ENCODE measurements at regions not wholly inside any gene's neighbourhood (a gene's known extent, or its start where the extent isn't known, plus 50 kb on each side); places are given as distances from the start of the nearest gene placed in this dataset.
"Not testable (repeated sequence)": the region's sequence is repeated elsewhere in the genome, so short reads cannot be mapped to it uniquely, and the experiment has no call there.

DNA sequence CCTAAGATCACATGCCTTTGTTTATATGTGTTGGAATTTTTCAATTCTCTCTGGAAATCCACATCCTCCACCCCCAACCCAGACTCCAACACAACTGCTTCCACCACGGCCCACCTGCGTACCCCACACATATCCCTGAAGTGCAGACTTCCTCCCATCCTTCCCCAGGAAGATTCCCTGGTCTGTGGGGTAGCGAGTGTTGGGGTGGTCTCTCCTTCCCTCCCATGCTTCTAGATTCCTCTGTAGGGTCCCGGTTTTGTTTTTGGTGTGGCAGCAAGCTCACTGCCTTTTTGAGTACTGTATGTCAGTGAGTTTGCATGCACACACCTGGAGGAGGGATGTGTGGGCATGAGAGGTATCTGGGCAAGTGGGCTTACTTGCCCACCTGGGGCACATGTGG, 127.6 kb downstream of the MRPL14 start:
- no peak for DNase-seq (ENCODE audit: low spot score)

DNA sequence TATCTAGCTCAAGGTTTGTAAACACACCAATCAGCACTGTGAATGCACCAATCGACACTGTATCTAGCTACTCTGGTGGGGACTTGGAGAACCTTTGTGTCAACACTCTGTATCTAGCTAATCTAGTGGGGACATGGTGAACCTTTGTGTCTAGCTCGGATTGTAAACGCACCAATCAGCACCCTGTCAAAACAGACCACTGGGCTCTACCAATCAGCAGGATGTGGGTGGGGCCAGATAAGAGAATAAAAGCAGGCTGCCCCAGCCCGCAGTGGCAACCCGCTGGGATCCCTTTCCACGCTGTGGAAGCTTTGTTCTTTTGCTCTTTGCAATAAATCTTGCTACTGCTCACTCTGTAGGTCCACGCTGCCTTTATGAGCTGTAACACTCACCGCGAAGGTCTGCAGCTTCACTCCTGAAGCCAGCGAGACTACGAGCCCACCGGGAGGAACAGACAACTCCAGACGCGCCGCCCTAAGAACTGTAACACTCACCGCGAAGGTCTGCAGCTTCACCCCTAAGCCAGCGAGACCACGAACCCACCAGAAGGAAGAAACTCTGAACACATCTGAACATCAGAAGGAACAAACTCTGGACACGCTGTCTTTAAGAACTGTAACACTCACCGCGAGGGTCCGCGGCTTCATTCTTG, 128.5 kb downstream of the MRPL14 start:
- not testable (repeated sequence) for DNase-seq (ENCODE audit: low spot score)

DNA sequence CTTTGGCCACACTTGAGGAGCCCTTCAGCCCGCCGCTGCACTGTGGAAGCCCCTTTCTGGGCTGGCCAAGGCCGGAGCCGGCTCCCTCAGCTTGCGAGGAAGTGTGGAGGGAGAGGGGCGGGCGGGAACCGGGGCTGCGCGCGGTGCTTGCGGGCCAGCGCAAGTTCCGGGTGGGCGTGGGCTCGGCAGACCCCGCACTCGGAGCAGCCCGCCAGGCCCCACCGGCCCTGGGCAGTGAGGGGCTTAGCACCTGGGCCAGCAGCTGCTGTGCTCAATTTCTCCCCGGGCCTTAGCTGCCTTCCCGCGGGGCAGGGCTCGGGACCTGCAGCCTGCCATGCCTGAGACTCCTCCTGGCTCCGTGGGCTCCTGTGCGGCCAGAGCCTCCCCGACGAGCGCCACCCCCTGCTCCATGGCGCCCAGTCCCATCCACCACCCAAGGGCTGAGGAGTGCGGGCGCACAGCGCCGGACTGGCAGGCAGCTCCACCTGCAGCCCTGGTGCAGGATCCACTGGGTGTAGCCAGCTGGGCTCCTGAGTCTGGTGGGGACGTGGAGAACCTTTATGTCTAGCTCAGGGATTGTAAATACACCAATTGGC, 129.2 kb downstream of the MRPL14 start:
- not testable (repeated sequence) for DNase-seq (ENCODE audit: low spot score)

DNA sequence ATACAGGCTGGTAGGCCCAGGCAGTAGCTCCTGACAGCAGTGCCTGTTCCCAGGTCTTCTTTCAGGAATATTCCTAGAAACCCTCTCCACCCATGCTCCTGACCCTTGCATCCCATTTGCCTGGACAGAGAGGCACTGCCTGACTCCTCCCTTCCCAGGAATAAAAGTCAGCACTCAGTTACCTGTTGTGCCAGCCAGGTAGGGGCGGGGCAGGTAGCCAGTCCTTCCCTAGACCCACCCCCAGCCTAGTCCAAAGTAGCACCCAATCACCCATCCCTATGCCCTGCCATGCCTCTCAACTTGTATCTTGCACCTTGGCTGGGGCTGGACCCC, 129.9 kb downstream of the MRPL14 start:
- no peak for DNase-seq (ENCODE audit: low spot score)

DNA sequence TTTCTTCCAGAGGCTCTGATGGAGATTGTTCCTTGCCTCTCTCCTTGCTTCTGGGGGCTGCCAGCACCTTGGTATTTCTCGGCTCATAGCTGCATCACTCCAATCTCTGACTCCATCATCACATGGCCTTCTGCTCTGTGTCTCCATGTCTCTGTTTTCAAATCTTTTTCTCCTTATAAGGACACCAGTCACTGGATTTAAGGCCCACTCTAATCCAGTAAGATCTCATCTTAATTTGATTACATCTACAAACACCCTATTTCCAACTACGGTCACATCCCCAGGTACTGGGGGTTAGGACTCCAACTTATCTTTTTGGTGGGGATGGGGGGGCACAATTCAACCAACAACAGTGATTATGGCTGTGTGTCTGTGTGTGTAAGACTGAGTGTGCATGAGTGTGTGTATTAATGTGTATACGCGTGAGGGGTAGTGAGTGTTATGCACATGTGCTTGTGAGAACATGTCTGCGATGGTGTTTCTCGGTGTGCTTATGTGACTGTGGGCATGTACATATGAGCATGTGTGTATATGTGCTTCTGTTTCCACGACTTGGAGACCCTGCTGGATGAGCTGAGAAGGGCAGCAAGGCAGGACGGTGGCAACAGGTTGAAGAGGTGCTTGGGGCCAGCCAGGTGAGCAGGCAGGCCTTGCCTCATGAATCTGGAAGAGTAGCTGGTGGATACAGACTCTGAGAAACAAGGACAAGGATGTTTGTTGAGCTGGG, 130.5 kb downstream of the MRPL14 start:
- DNase-seq (ENCODE audit: low spot score): no peak

DNA sequence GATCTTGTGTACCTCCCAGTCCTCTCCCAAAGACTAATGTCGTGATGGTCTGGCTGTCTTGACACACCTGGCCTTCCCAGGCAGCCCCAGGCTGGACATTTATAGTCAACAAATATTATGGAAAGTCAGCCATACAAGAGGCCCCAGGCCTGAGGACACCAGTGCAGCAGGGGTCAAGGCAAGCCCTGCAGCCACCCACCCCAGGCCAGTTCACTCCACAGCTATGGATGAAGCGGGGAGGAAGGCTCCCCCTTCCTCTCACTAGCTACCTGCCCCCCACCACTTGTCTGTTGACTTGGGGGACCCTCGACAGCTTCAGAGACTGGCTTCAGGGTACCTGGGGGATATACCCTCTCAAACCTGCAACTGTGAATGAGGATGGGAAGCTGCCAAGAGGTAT, 132.1 kb downstream of the MRPL14 start:
- DNase-seq (ENCODE audit: low spot score): no peak

DNA sequence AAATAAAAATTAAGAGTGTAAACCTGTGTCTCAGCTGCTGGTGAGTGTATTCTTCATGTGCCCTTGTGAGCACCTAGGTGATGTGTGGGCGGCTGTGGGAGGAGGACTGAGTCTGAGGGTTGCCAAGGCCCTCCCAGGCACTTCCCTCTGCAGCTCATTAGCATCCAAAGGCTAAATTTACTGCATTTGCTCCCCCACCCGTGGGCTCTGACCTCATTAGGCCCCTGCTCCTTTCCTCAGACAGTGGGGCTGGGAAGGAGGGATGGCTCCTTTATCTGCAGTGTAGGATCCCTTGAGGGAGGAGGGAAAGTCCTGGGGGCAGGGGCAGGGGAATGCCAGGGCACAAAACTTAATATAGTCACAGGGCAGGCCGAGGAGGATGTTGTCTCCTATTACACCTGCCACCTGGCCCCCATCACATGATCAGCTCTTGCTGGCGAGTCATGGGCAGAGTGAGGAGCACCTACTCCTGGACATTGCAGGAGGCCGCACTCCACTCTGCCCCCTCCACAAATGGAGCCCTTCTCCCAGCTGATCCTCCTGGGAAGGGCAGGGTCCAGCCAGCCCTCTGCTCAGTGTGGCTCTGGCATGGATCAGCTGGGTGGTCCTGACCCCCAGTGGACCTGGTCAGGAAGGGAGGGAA, 133.2 kb downstream of the MRPL14 start:
- no peak for DNase-seq (ENCODE audit: low spot score)

DNA sequence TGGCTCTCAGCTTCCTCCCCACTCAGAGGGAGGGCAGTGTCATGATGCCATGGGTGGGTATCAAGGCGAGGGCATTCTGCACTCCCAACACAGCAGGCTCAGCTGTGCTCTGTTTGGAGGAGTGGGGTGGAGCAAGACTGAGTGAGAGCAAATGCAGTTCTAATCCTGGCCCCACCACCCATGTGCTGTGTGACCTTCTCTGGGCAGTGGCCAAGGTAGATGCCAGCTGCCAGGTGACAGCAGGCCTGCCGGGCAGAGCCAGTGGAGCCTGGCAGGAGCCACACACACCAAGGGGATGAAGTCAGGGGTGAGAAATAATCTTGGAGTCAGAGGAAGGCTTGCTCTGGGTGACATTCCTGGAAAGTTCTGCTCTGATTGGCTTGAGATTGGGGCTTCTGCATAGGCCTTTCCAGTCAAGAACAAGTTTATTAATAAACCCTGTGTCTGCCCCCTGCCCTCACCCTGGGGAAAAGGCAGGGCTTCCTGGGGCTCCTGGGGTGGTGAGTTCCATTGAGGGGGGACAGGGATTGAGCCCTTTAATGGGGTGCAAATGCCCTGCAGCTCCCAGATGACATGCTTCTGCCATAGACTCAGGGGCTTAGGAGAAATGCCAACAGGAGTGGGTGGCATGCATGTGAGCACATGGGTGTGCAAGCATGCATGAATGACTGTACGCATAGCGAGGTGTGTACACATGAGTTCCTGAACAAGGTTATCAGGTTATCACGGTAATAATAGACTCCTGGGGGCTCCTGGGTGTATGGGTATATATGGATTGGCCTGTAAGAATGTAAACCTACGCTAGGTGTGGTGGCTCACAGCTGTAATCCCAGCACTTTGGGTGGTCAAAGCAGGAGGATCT, 134.2 kb downstream of the MRPL14 start:
- DNase-seq (ENCODE audit: low spot score): no peak

DNA sequence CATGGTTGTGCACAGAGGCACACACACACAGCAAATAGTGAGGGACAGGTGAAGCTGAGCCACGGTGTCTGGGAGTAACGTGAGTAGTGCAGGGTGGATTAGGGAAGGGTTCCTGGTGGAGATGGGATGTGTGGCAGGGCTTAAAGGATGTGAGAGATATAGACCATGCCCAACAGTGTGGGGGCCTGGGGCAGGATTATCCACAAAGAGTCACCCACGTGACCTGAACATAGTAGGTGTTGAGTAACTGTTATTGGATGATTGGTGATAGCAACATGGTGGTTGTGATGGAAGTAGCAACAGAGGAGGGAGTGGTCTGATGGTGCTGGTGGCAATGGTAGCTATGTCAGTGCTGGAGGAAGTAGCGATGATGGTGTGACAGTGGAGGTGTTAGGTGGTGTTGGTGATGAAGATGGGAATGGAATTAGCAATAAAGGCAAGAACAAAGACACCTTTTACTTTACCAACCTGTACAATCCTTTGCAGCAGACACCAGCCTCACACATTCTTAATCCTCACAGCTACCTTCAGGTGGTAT, 135.1 kb downstream of the MRPL14 start:
- no peak for DNase-seq (ENCODE audit: low spot score)

DNA sequence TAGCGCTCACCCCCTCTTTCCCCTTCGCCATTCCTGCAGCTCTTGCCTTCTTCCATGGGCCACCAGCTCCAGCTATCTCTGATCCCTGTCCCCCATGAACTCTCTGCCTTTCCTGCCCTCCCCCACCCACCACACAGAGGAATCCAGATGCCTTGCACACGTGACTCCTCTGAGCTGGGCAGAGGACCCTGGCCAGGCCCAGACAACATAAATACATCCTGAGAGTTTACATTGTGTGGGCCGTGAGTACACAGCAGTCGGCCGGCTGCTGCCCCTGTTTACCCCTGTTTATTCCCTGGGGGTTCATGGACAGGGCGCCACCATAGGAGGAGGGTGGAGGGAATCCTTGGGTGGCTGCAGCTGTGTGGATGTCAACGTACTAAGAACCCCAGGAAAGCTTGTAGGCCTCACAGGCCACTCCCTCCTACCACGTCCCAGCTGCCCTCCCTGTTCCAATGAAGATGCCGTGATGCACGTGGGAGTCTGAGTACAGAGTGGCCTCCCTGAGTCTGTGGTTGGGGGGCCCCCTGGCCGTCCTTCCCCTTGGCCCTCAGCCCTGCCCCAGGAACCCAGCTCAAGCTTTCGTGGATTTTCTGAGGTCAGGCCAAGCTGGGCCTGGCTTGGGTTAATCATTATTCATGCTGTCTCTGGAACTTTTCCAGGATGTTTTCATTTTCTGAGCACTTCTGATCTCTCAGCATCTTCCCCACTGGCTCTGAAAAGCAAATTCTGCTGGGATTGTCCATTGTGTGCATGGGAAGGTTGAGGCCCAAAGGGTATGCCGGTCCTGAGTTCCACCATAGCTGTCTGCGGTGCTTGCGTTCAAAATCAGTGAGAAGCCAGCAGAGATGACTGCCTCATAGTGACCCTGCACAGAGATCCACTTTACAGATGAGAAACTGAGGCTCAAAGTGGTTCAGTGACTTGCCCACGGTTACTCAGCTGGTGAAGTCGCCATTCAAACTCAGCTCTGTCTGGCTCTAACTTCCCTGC, 136.3 kb downstream of the MRPL14 start:
- DNase-seq (ENCODE audit: low spot score): no peak

DNA sequence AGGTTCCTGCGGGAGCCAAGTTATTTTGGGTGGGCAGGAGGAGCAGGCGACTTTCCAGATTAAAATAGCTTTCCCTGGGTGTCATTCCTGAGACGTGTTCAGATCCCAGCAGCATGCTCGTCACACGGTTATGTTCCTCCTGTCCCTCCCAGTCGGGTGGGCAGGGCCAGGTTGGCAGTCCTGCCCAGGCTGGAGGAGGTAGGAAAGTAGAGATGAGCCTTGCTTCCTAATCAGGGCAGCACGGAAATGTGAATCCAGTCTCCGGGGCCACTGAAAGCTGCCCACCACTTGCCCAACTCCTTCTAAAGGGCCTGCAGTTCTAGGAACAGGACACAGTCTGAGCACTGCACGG, 137.0 kb downstream of the MRPL14 start:
- no peak for DNase-seq (ENCODE audit: low spot score)

DNA sequence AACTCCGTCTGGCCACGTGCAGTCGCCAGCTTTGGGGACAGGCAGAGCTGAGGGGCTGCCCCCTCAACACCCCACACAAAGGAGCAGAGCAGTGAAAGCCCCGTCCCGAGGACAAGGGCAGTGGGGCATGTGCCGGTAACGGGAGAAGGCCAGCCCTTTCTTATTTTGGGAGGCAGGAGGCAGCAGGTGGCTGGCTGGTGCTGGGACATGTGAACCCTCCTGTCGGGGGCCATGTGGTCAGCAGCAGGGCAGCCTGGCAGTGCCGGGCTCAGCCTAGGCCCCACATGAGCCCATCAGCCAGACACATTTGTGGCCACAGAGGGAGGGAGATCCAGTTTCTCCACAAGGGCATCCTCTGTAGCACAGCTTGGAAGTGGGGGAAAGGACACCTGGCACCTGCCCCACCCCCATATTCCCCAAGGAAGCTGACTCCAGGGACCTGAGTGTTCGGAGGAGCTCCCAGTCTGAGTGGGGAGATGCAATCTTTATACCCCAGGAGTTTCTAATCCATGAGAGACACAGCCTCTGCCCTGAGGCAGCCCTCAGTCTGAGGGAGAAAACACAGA, 137.6 kb downstream of the MRPL14 start:
- no peak for DNase-seq (ENCODE audit: low spot score)

DNA sequence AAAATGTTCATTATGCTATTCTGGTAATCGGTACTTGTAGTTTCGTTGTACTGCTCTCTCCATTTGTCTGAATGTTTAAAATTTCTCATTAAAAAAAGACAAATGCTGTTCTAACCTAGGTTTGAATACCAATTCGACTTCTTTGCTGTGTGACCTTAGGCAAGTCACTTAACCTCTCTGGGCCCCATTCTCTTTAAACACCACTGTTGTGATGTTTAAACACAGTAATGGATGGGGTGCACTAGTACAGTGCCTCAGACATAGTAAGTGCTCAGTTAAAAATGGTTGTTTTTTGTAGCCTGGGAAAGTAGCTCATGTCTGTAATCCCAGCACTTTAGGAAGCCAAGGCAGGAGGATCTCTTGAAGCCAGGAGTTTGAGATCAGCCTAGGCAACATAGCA, 138.5 kb downstream of the MRPL14 start:
- DNase-seq (ENCODE audit: low spot score): no peak

DNA sequence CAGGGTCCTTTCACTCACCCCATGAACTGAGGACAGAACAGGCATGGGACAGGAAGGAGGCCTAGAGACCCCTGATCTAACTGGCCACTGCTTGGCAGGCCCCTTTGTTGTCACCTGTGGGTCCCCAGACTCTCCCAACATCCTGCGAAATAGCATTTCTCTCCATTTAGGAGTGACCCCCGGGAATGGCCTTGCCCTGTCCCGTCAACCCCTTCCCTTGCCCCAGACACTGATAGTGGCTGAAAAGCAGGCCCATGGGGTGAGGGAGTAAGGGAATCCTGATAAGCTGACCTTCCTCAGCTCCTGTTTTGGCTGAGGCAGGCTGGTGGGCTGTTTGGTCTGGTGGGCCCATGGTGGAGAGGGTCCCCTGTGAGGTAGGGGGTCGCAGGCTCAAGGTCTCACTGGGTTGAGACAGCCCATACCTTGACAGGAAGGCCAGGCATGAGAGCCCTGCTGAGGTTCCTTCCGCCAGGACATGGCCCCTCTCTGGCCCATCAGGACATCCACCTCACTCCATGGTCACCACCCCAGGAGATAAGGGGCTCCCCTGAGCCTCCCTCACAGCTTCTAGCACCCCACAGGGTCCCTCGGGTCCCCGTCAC, 139.3 kb downstream of the MRPL14 start:
- DNase-seq (ENCODE audit: low spot score): no peak

DNA sequence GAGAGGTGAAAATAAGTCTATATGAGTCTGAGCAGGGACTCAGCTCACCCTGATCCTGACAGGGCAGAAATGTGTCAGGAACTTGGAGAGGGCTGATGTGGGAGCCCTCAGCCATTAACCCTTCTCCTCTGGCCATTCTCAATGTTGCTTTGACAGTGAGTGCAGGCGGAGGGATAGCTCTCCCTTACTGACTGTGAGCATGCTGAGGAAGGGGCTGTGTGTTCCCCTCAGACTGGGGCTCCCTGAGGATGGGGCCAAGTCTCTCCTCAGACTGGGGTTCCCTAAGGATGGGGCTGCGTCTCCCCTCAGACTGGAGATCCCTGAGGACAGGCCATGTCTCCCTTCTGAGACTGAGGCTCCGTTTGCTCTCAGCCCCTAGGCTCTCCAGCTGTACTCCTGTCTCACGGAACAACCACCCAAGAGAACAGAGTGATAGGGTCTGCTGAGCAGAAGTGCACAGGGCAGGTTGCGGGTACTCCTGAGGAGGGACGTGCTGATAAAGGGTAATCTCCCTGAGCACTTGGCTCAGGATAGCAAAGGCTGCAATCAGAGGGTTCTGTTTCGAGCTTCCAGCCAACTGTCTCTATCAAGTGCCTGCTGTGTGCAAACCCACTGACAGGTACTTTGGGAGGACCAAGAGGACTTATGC, 141.0 kb downstream of the MRPL14 start:
- no peak for DNase-seq (ENCODE audit: low spot score)

DNA sequence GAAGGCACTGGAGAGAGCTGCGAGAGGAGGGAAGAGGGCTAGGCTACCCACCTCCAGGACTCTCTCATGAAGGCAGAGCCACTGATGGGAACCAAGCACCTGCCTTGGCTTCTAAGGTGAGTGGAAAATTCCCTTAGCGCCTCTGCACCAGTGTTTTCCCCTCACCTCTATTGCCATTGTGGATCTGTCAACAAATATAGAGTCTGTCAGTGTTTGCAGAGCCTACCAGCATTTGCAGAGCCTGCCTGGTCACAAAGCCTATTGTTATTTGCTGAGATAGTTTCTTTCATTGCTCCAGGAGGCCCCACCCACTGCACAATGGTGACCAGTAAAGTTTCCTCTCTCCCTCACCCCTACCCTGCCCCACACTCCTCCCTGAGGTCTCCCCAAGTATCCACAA, 141.9 kb downstream of the MRPL14 start:
- no peak for DNase-seq (ENCODE audit: low spot score)

DNA sequence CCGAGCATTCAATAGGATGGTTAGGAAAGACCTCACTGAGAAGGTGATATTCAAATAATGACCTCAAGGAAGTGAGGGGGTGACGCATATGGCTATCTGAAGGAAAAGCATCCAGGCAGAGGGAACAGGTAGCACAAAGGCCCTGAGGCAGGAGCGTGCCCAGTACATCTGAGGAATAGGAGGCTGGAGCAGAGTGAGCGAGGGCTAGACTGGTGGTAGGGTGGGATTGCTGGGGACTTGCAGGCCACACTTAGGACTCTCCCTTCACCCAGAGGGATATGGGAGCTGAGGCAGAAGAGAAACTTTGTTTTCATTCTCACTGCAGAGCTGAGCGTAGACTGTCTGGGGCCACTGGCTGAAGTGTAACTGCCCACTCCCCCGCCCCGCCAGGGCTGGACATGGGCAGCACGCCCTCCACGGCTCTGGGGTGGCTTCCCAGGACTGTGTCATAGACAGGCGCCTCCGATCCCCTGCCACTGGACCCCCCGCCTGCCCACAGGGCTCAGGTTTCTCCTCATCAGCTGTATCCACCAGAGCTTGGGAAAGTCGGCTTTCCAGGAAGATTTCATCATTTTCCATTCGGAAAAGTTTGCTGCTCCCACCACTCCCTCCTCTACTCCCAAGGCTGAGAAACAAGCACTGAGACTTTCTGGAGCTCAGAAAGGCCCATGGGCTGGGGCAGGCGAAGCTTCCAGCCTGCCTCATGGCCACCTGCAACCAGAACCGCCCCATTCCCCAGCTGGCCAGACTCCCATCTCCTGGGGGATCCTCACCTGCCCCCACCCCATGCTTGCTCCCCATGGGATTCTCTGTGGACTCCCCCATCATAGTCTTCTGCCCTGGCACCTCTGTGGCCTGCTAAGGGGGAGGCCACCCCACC, 142.6 kb downstream of the MRPL14 start:
- DNase-seq (ENCODE audit: low spot score): no peak

DNA sequence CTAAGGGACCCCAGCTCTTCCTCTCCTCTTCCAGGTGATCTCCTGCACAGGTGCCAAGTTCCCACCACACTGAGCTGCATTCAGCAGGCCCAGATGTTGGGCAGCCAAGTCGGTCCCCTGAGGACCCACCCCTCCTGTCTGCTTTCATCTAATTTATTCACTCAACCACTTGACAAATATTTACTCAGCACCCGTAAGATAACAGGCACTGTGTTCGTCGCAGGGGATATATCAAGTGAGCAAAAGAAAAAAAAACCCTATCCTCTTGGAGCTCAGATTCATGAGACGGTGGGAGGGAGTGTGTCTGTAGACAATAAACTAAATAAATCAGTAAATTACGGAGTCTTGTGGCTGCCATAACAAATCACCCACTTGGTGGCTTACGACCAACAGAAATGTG, 143.6 kb downstream of the MRPL14 start:
- DNase-seq (ENCODE audit: low spot score): no peak

Data from pons (tissue), 1 donor.